NCI-H2196 treated with DMSO at 0.1 percent for 48 hours (cell line): ENCODE measurements at regions not wholly inside any gene's neighbourhood (a gene's known extent, or its start where the extent isn't known, plus 50 kb on each side); places are given as distances from the start of the nearest gene placed in this dataset.

Experiments
- DNase-seq: peaks from one replicate; lab custom pipeline; 2025; ENCODE audit not compliant: unreplicated experiment; lab: John Stamatoyannopoulos, UW

DNA sequence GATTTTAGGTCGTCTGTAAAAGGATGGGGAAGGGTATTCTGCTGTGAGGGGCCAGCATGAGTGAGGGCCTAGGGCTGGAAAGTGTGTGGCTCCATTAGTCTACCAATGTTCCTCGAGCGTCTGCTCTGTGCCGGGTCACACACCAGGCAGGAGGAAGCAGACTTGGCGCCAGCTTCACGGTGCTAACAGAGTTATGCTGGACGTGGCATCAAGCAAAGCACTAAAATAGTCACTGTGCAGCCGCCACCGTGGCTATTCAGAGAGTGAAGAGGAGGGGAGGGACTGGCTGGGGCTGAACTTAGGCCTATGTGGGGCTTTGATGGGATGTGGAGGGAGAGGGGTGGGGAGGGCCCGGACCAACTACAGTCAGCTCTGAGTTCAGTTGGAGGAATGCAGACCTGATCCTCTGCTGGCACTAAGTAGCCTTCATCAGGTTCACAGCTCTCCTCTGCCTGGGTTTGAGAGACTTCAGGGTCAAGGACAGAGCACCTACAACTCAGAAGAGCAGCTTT, 83.9 kb upstream of the MSX1 start:
- no peak for DNase-seq

DNA sequence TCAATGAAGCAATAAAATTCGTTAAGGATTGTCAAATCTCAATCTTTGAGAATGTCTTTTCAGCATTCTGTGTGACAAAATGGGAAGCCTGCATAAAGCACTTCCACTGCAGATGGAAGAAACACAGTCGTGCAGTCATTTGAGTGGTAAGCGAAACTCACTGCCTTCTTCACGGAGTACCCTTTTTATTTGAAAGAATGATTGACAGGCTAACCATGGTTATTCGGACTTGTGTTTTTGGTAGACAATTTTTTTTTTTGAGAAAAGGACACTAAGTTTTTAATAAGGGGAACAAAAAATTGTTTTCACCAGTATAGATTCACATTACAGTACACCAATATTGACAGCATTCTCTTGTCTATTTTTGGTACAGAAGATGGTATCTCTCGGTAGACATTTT, 86.9 kb upstream of the MSX1 start:
- DNase-seq, result no peak

- no peak for DNase-seq
Observed at GRCh38 chr4:4771160-4771559, 88.3 kb upstream of the MSX1 start.

DNA sequence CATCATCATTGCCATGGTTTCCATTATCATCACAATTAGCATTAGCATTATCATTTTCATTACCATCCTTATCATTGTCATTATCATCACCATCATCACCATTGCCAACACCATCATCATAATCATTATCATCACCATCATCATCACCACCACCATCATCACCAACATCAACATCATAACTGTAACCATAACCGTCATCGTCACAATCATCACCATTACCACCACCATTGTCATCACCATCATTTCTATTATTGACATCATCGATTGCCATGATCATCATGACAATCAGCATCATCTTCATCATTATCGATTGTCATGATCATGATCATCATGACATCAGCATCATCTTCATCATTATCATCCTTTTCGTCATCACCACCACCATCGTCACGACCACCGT, 88.9 kb upstream of the MSX1 start:
- no peak for DNase-seq

GRCh38 chr4:4766564-4766963, 92.9 kb upstream of the MSX1 start:
- no peak for DNase-seq

GRCh38 chr4:4765811-4766210, 93.7 kb upstream of the MSX1 start:
- no peak for DNase-seq

GRCh38 chr4:4764558-4764905, 94.9 kb upstream of the MSX1 start:
- no peak for DNase-seq

DNA sequence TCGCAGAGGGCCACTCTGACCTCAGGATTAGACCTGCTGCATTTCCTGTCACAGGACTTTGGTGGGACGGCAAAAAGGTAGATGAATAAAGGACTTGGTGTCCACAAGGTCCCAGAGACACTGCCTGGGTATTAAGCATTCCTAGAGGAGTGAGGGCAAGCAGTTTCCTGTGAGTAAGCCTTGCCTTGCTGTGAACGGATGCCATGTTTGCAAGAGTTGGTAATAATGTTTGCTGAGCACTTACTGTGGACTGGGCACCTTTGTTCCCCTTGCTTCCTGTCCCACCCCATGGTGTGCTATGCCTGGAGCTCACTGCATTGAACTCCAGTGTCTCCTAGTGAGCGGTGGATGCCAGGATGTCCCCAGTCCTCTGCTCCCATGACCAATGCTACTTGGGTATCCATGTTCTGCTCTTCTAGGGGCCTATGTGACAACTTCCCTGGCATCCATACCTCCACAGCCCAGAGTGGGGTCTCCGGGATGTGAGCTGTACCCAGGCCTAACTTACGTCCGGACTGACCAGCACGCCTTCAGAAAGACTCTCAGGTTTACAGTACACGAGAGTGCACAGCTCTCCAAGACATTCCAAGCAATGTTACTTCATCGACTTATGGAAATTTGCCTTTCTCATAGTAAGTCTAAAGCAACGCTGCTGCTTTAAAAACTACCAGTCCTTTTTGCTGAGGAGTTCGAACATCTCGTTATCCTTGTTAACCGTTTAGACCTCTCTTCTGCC, 95.5 kb upstream of the MSX1 start:
- DNase-seq, result no peak

DNA sequence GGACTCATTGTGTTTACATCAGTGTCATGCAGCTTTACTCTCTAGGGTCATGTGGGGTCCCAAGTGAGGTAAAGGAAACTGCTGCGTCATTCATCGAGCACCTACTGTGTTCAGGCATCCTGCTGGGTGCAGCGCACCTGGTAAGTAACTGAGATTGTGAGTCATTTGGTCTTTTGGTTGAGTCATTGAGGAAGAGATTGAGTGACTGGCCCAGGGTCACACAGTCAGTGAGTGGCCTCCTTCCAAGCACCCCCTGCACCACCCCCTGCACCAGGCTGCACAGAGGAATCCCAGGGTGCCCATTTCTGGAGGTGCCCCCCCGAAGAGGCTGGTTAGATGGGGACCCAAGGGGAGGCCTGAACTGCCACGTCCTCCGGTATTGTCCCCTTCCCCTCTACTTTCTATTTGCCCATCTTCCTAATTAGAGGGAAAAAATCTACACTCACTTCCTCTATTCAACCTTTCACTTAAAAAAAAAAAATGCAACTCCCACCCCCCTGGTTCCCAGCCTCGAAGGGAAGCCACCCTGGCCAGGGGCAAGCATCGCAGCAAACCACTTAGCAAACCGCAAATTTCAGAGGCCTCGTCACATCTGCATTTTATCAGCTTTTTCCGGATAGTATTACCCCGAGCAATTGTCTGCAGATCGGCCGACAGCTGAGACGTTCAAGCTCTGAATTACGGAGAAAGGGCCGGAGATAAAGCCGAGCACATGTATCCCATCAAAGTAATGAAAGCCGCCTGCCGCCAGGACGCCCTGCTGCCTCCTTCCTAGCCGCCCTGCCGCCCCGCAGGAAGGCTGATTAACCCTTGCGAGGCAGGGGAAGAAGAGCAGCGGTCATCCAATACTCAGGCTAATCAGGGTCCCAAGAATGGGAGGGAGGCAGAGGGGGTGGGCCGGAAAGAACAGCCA, 96.3 kb upstream of the MSX1 start:
- no peak for DNase-seq

GRCh38 chr4:4762300-4762699, 97.2 kb upstream of the MSX1 start:
- no peak for DNase-seq

DNA sequence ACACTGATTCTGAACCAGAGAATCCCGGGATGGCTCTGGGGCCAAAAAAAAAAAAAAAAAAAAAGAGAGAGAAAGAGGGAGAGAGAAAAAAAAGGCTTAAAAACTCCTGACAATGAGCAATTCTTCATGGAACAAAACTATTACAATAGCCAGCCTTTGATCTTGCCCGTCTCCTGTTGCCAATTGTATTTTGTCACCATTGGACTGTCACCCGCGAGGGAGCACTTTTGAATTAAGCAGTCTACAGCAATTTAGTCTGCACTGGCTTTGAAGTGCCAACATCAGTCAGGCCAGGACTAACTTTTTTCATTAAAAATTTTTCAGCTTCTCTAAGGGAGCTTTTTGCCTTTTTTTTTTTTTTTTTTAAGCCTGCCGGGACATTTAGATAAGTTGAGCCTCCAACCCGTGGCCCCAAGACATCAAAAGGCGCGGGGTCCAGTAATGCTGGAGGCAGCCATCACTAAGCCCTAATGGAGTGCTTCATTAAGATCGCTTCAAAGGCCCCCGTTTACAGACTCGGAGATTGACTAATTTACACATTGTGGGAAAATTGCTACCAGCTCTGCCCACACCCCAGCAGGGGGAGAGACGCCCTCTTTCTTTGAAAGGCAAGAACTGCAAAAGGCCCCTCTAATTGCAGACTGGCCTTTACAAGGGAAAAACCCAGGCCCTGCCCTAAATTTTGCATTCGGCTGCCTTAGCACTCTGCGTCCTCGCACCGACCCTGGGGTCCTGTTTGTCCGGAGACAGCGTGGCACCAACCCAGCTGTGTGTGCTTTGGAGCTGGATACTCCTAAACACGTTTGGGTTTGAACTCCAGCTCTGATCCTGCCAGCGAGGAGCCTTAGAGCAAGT, 98.1 kb upstream of the MSX1 start:
- no peak for DNase-seq

DNA sequence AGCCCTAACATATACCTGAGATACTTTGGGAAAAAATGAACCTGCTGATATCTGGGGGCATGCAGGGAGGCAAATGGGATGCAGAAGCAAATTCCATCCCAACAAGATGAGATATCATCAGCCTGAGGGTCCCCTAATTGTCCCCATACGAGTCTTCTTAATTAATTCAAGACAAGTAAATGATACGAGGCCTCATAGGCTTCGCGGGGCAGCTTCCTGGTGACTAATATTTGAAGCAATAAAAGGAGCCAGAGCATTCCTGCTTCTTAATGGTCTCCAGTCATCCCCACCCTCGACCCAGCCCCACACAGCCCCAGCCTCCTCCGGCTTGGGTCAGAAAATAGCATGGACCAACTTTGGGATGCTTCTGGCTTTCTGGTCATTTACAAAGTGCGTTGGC, 99.6 kb upstream of the MSX1 start:
- DNase-seq, result no peak

DNA sequence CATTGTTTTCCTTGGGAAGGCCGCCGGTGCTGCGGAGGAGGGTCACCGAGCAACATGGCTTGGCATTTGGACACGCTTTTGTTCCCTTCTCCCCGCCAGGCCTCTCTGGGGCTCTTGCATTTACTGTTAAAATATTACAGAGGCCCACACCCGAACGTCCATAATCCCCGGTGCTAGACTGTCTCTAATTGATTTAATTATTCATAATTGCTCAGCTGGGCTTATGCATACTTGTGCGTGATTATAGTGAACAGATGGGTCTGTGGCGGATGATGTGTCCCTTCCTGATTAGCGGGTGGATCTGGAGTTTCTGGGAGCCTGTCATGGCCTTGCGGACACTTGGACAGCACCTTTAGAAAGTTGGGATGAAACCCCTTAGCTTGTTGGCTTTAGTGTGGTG, 100.2 kb upstream of the MSX1 start:
- no peak for DNase-seq

- no peak for DNase-seq
Observed at GRCh38 chr4:4758681-4759080, 100.8 kb upstream of the MSX1 start.

GRCh38 chr4:4755306-4755705, 104.2 kb upstream of the MSX1 start:
- DNase-seq, result no peak

DNA sequence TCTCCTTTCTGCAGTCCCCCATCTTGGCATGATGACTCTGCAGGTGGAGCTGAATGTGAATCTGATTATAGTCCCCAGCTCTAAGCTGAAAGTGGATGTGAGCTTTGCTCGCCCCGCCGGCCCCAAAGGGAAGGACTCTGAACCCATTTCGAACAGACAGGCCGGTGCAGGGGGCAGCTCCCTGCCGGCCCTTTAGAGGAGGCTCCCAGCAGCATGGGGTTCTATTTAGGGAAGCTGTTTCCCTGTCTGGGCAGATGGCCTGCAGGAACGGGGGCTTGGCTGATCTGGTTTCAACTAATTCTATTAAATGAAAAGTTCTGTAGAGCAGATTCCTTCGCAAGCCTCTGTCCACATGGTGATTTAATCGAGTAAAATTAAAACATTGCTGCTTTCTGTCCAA, 104.8 kb upstream of the MSX1 start:
- no peak for DNase-seq

DNA sequence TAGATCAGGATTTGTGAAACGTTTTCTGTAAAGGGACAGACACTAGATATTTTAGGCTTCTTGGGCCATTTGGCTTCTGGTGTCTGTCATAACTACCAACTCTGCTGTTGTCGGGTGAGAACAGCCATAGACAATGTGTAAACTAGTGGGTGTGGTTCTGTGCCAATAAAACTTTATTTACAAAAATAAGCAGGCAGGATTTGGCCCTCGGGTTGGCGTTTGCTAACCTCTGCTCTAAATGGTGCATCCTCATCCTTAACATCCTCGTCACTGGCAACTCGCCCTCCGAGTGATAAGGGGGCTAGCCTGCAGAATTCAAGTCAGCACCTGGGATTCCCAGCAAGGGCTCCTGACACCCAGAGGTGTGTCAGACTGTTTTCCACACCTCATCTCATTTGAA, 105.8 kb upstream of the MSX1 start:
- no peak for DNase-seq

GRCh38 chr4:4752576-4753401, 106.7 kb upstream of the MSX1 start:
- DNase-seq, result no peak

GRCh38 chr4:4752025-4752424, 107.4 kb upstream of the MSX1 start:
- DNase-seq, result no peak

DNA sequence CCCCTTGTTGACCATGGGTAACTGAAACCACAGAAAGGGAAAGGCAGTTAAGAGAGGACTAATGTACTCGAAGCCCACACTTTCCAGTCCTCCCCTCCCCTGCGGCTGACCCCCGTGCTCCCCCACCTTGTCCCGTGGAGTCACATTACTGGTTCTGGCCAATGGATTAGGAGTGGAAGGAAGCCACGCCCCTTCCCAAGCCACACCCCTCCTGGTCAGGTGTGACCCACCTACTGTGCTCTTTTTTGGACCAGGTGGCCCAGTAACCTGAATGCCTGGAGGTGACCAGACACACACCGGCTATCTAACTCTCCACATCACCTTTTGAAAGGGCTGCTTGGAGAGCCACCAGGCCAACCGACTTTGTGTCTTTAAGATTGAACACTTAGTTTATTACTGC, 109.3 kb upstream of the MSX1 start:
- DNase-seq, result no peak

- DNase-seq, result no peak
Observed at GRCh38 chr4:4749137-4749536, 110.3 kb upstream of the MSX1 start.
